ENCODE measurements at regions not wholly inside any gene's neighbourhood (a gene's known extent, or its start where the extent isn't known, plus 50 kb on each side); places are given as distances from the start of the nearest gene placed in this dataset.
"Not testable (repeated sequence)": the region's sequence is repeated elsewhere in the genome, so short reads cannot be mapped to it uniquely, and the experiment has no call there.

DNA sequence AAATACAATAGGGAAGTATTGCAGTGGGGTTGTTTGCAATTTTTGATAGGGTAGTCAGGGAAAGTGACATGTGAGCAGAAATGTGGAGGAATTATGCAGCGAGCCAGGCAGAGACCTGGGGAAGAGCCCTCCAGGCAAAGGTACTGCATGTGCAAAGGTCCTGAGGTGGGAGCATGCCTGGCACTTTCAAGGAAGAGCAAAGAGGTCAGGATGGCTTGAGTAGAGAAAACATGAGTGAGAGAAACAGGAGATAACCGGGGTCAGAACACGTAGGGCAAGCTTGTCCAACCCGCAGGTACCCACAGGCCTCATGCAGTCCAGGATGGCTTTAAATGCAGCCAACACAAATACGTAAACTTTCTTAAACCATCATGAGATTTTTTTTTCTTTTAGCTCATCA is 71.0 kb downstream of the COQ2 start:
- FAIRE-seq (no peak), DNase-seq (ENCODE audit: extremely low spot score, insufficient read length, low read depth) (no peak)

DNA sequence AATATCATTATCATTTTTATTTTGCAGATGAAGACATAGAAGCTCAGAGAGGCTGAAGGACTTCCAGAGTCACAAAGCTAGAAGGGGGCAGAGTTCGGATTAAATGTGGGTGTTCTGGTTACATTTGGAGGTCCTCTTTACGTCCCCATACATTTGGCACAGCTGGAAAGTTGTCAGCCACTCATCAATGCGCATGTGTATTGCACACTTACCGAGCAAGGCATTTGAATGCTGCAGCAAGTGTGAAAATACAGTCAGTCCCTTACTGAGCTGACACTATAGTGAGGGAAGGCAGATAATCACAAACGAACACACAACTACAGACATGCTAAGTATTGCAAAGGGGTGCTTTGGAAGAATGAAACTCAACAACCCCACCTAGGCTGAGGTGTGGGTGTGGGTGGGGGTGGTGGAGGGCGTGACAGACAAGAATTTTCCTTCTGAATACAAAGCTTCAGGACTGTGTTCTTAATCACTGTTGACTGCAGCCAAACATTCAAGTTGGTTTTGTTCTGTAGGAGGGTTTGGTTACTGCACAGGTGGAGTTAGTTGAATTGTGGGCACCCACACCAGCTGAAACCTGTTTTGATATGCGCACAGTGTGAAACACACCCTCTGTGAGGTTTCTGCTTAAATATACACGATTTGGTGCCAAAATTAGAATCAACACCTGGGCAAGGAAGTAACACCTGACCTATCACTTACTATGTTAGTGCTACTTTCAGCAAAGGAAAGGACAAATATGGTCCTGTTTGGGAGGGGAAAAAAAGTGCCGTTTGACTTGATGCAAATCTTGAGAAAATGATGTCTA is 72.4 kb downstream of the COQ2 start:
- FAIRE-seq (peak; percentile 96), DNase-seq (ENCODE audit: extremely low spot score, insufficient read length, low read depth) (no peak)

DNA sequence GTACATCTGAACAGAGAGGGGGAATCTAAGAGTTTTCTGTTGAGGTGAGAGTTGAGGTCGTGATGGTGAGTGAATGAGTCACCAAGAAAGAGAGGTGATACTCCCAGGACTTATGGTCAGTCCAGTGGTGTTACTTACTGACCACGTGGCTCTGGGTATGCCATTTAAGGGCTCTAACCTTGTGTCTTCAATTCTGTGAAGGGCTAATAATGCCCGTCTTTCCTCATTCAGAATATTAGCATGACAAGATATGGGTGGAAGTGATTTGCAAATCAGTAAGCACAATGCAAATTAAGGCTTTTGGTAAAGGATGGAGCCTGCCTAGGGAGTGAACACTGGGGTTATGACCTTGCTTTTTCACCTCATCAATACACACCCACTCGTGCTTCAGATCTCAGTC is 75.2 kb downstream of the COQ2 start:
- FAIRE-seq (peak; percentile 65), DNase-seq (ENCODE audit: extremely low spot score, insufficient read length, low read depth) (no peak)

DNA sequence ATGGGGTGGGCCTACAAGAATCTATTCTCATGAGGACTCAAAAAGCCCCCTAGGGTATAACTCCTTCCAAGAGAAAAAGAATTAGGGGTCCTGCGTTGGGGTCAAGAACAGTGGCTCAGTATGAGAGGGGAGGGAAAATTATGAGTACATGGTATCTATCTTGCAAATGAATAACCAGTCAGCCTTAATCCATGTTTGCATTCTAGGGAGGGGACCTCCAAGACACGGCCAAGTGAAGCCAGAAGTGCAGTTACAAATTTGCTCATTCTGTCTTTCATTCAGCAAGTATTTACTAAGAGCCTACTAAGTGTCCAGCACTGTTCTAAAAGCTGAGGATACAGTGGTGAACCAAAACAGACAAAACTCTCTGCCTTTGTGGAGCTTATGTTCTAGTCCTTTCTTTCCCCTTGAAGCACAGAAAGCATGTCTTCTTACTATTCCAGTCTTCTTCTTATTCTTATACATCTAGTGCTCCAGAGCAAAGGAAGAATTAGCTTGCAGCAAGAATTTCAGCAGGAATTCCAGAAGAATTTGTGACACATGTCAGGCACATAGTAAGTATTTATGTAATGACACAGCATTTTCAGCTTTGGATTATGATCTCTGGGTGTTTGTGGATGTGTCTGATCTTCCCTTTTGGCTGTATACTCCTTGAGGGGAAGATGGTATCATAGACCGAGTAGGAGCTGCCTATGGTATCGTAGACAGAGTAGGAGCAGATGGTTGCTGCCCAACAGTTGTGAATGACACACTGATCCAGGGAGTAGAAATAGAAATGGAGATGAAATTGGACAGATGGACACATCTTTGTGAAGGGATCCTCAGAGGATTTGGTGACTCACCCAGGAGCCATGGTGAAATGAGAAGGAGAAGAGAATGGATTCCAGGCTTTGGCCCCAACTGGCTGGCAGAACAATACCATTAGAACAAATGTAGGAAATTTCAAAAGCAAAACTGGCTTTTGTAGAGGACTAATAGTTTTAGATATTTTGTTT is 75.9 kb downstream of the COQ2 start:
- DNase-seq (ENCODE audit: extremely low spot score, insufficient read length, low read depth) (no peak), FAIRE-seq (peak; percentile 46)

DNA sequence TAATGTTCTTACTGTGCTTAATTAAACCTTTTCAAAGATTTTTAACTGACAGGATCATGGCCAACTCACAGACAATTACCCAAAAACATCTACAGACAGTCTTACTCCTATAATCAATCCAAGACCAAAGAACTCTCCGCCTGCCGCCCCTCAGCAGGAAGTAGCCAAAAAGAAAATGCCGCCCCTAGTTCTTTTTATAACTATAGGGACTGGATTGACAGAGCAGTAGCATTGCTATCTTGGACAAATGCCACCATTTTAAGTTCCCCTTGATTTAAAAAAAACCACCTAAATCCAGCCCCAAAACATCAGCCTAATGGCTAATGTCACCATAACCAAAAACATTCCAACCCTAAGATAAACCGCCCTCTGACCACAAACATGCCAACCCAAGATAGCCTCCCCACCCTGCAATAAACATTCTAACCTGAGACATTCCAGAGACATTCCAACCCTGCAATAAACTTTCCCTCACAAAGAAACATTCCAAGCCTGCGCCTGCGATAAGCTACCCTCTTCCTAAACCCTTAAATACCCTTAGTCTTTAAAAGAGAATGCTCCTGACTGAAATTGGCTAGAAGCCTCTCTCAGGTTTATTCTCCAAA is 77.0 kb downstream of the COQ2 start:
- FAIRE-seq (no peak), DNase-seq (ENCODE audit: extremely low spot score, insufficient read length, low read depth) (no peak)

DNA sequence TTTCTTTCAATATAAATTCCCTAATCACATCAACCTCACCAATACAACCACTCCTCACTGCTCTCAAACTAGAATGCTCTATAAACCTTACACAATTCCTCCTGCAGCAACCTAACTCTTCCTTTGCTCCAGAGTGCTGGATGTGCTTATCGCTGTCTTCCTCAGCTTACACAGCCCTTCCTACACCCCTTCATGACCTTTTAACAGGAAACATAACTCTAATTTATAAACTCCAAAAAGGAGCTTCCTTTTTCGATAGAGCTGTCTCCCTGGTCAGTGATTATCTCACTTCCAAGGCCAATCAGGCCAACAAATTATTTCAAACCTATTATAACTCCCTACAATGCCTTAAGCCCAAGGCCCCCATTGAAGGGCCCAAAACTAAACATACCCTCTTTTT is 78.8 kb downstream of the COQ2 start:
- FAIRE-seq: no peak
- no peak for DNase-seq (ENCODE audit: extremely low spot score, insufficient read length, low read depth)

DNA sequence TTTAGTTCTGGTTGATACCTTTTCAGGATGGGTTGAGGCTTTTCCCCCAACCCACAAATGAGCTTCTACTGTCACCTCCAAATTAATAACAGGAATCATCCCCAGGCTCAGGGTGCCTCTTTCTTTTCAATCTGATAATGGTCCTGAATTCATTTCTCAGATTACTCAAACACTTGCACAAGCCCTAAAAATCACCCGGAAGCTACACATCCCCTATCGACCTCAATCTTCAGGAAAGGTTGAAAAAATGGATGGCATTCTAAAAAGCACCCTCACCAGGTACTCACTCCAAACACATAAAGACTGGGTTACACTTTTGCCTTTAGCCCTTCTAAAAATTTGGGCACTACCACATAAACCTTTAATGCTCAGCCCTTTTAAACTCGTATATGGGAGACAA is 79.9 kb downstream of the COQ2 start:
- no peak for DNase-seq (ENCODE audit: extremely low spot score, insufficient read length, low read depth)
- no peak for FAIRE-seq

DNA sequence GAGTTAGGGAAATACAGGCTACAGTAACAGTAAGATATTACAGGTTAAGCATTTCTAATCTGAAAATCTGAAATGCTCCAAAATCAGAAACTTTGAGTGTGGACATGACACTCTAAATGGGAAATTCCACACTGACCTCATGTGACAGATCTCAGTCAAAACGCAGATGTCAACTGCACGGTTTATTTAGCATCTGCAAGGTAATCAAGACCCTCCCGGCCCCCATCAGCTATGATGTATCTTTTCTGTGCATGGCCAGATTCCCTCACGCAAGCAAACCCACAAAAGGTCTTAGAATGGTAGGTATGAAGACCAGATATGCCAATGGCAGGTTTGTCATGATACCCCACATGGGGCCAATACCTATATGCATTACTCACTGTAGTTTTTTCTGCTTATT is 82.8 kb downstream of the COQ2 start:
- FAIRE-seq (peak; percentile 26), DNase-seq (ENCODE audit: extremely low spot score, insufficient read length, low read depth) (no peak)

DNA sequence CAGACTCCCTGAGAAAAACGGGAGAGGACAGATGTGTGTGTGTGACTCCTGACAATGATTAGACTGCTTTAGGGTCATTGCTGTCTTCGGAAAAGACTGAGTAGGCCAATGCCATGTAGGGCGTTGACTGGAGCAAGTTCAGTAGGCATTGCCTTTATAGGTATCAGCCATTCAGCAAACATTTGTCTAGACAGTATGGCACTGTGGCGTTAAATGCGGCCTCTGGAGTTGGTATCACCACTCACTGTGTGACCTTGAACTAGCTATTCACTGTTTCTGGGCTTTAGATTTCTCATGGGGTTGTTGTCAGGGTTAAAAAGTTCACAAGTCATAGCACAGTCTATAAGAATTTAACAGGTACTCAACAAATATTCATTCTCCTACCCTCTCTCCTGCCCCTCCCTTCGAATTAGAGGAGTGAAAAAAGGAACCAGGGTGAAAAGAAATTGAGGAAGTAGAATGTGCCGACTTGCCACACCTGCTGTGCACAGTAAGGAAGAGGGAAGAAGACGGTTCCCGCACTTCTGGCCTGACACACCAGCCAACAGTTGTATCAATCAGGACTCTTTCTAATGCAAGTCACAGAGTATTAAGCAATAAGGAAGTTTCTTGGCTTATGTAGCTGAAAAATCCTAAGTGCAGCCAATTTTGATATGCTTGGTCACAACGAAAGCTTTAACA is 83.2 kb upstream of the PLAC8 start:
- FAIRE-seq: peak; percentile 77
- no peak for DNase-seq (ENCODE audit: extremely low spot score, insufficient read length, low read depth)

DNA sequence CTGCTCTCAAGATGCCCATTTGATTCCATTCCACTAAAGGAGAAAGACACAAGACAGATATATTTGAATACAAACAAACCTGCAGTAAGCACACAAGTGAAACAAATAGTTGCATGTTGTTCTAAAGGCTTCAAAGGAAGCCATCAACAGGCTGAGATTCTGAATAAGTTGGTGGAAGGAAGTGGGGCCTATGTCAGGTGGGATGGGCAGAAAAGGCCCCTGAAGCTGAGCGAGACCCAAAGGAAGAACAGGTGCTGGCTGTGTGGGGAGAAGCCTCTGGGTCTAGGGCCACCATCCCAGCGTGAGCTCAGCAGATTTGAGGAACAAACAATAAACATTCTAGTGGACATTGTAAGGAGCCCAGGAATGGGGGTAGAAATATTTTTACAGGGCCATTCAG is 82.4 kb upstream of the PLAC8 start:
- FAIRE-seq (no peak), DNase-seq (ENCODE audit: extremely low spot score, insufficient read length, low read depth) (no peak)

DNA sequence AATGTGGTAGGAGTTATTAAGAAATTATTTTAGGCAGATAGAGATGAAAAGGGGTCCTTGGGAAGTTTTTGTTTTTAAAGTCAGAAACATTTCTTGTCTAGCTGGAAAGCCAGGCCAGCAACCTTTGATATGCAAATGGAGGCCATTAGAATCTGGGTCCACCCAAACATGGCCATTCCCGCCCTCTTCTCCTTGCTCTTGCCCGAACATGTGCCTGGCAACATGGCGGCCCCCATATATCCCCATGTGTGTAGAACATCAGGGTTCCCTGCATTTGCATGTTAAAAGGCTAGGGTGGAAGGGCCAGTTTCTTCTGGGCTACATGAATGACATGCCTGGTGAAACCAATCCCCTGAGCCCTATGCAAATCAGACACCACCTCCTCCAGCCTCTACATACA is 80.7 kb upstream of the PLAC8 start:
- no peak for DNase-seq (ENCODE audit: extremely low spot score, insufficient read length, low read depth)
- FAIRE-seq: no peak

DNA sequence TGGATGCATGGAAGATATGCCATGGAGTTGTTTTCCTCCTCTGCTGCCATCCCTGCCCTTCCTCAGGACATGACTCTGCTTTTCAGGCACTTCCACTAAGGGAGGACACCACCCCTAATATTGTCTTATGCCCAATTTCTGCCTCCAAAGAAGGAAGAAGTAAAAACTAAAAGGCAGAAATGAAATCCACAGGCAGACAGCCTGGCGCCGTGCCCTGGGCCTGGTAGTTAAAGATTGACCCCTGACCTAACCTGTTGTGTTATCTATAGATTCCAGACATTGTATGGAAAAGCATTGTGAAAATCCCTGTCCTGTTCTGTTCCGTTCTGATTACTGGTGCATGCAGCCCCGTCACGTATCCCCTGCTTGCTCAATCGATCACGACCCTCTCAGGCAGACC is 80.1 kb upstream of the PLAC8 start:
- FAIRE-seq; DNase-seq (ENCODE audit: extremely low spot score, insufficient read length, low read depth): not testable (repeated sequence)

DNA sequence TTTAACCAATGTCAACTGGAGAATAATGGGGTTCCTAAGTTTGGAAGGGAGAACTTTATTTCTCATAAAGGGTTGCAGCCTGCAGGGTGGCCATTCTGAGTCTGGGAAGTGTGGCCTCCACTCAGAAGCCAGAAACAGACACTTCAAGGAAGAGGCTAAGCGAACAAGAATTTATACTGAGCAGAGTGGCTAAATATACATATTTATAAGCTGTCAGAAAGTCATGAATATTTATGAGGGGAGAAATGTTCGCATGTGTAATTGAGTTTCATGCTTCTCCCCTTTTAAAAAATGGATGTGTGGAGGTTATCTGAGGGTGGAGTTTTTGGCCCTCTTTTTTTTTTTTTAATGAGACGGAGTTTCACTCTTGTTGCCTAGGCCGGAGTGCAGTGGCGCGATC is 78.1 kb upstream of the PLAC8 start:
- DNase-seq (ENCODE audit: extremely low spot score, insufficient read length, low read depth): no peak
- FAIRE-seq: no peak

DNA sequence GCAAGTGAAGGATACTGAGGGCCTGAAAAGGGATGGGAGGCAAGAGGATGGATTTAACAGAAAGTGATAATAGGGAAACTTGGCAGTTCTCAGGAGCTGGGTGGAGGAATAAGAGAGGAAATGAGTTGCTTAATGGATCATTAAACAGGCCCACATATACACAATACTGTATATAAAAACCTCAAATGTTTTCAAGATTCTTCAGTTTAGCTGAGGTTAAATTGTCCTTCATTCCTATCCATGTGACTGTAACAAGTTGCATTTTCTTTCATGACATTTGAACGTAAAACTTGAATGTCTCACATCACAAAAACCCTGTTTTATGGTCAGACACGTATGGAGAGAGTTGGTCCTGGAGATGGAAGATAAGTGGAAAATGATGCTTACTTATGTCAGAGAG is 76.5 kb upstream of the PLAC8 start:
- DNase-seq (ENCODE audit: extremely low spot score, insufficient read length, low read depth): no peak
- FAIRE-seq: no peak

DNA sequence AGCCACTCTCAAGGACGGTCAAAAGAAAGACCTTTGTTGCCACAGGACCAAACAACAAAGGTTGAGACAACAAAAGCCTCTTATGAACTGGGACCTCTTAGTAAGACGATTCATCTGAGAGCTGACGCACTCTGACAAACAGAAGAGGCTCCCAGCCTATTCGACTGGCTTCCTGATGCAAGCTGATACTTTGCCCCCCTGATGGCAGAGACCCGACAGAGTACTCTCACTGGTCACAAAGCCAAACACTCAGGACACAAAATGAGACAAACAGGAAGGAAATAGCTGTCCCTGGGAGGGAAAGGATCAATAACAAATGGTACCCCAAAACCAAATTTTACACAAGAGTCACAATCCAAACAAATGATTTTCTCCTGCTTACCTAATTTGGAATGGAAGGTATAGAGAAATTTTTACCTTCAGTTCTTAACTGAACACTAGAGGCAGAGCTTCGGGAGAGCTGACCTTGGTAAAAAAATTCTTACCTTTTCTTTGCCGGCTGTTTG is 75.2 kb upstream of the PLAC8 start:
- FAIRE-seq (no peak), DNase-seq (ENCODE audit: extremely low spot score, insufficient read length, low read depth) (no peak)

DNA sequence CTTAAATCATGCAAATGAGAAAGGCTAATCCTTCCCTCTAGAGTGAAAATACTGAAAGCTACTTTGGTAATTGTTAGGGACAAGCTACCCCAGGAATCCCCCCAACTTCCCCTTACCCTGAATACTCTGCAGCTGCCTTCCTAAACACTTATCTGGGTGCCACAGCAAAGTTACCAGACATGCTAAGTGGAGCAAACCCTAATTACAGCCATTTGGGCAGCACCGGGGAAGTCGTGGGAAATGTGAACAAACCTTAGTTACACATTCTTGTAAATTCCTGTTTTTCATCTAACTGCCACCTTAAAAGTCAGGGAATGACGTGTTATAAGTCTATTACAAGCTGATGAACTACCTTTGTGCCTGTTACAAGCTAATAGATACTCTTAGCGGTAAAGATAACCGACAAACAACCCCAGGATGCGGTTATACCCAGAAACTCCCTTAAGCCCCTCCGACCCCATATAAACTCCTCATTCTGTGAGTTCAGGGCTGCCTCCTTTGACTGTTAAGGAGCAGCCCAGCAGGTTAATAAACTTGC is 66.0 kb upstream of the PLAC8 start:
- peak; percentile 94 for FAIRE-seq
- DNase-seq (ENCODE audit: extremely low spot score, insufficient read length, low read depth): peak; percentile 15

DNA sequence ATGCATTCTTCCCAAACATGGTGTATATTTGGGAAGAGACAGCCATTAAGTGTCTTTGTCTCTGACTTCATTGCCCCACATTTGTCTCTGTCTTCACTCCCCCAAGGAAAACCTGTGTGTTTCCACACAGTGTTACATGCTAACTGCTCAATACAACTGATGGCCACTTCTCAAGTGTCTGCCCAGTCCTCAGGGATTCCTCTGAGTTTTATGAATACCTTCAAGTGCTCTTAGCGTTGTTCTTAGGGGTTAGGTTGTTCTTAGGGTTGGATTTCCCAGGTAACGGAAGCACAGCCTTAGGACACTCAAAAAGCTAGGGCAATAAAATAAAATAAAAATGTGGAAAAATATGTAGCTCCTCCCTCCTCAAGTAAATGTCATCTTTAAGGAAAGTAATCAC is 64.7 kb upstream of the PLAC8 start:
- no peak for FAIRE-seq

DNA sequence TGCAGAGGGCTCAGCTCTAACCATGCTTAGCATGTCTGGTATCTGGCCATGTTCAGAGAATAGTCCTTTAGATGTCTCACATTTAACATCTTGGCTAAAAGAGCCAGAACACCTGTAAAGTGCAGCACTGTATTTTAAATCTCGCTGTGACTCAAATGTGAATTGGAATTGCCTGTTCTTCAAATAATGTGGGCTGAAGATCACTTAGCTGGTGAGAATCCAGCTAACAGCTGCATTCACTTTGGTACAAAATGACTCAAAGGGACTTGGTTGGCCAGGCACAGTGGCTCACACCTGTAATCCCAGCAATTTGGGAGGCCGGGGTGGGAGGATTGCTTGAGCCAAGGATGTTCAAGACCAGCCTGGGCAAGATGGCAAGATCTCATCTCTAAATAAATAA is 63.5 kb upstream of the PLAC8 start:
- no peak for DNase-seq (ENCODE audit: extremely low spot score, insufficient read length, low read depth)
- peak; percentile 81 for FAIRE-seq

More for the DNA sequence above, 64.7 kb upstream of the PLAC8 start:
- no peak for DNase-seq (ENCODE audit: extremely low spot score, insufficient read length, low read depth)

DNA sequence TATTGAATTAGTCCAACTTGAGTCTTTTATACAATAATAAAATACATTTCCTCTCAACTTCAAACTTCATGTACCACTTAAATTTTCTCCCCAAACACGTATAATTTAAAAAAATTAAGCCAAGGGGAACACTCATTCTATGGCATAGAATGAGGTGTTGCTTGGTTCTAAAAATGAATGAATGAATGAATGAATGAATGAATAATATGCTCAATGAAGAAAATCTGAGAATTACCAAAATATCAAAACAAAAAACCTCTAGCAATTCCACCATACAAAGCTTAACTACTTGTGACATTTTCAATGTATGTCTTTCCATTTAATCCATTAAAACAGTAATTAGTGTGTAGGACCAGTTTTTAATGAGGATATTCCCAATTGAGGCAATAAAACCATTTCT is 62.7 kb upstream of the PLAC8 start:
- DNase-seq (ENCODE audit: extremely low spot score, insufficient read length, low read depth): no peak
- peak; percentile 29 for FAIRE-seq
